GM21526 (cell line): ENCODE measurements at regions not wholly inside any gene's neighbourhood (a gene's known extent, or its start where the extent isn't known, plus 50 kb on each side); places are given as distances from the start of the nearest gene placed in this dataset.
"Not testable (repeated sequence)": the region's sequence is repeated elsewhere in the genome, so short reads cannot be mapped to it uniquely, and the experiment has no call there.

Experiments
- ATAC-seq: cut with Tn5 transposase; IDR thresholded peaks from one replicate; pipeline ENCODE4 v1.9.1; 2021; ENCODE audit warnings: moderate library complexity; ENCODE audit not compliant: unreplicated experiment, low FRiP score

DNA sequence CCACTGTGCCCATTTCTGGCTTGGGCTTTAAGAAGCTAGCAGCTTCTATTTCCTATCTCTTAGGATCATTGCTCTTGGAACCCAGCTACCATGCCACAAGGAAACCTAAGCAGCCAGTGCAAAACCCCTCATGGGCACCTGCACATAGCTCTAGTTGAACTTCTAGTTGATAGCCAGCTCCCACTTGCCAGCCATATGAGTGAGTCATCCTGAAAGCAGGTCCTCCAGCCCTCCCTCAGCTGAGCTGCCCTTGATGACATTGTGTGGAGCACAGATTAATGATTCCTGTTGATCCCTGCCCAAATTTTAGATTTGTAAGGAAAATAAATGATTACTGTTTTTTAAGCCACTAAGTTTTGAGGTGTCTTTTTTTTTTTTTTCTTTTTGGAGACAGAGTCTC lies 234.2 kb upstream of the FBXO33 start:
- no peak for ATAC-seq

DNA sequence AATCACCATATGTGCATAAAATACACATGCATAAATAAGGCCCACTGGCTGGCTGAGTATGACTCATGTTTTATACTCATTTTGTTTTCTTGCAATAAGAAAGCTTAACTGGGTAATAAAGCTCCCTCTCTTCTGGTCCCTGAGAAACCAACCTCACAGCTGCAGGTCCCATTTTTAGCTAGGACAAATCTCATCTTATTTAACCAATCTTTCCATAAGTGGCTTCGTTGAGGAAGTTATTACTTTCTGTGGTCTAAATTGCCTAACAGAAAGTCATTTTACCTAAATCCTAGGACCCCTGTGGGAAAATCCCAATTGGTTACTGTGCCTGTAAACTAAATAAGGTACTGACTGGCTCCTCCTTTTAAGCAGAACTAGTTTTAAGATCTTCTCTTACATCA lies 232.8 kb upstream of the FBXO33 start:
- no peak for ATAC-seq

DNA sequence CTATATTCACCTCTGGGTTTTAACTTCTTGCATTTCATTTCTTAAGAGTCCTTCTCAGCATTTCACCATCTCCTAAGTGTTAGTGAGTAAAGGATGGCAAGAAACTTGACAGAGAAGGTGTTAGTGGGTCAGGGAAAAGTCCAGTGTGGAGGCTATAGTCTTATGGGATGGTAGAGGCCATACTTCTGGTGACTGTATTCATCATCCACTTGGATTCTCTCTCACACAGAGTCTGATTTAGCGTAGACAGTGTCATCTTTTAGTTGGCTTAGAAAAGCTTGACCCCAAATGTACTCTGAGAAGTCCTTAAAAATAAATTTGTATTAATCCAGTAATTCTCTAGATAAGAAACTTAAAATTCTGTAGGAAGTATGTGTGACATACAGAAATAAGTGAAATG lies 232.4 kb upstream of the FBXO33 start:
- no peak for ATAC-seq

DNA sequence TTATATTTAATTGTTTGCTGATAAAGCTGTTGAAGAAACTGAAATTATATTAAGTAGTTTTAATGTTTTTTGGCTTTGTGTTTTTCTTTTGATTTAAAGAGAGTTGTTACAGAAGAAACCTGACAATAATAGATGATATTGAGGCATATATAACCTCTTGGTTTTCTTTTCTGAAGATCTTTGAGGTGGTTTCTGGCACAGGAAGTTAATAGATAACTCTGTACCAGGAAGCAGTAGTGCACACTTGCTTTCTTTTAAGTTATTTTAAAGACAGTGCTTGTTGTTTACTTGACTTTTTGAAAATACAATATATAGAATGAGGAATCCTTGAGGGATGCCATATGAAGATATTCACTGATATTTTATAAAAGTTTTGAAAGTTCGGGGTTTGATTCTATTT lies 209.0 kb upstream of the FBXO33 start:
- ATAC-seq: no peak

DNA sequence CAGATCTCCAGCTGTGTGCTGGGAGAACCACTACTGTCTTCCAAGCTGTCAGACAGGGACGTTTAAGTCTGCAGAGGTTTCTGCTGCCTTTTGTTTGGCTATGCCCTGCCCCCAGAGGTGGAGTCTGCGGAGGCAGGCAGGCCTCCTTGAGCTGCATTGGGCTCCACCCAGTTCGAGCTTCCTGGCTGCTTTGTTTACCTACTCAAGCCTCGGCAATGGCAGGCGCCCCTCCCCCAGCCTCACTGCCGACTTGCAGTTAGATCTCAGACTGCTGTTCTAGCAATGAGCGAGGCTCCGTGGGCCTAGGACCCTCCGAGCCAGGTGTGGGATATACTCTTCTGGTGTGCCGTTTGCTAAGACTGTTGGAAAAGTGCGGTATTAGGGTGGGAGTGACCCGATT lies 206.8 kb upstream of the FBXO33 start:
- not testable (repeated sequence) for ATAC-seq

DNA sequence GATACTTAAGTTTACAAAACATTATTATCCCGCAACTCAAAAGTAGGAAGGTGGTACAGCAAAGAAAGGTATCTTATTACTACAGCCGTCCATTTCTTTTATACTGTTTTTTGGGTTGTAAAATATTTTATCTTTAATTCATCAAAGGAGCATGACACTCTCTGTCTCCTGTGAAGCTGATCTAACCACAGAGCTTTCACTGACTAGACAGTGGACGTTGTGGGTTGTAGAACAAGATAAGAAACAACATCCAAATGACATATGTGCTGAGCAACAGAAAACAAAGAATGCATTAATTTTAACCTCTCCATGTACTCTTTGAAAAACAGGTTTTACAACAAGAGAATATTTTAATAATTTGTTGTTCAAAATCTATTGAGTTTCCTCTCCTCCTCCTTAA lies 195.9 kb upstream of the FBXO33 start:
- no peak for ATAC-seq

DNA sequence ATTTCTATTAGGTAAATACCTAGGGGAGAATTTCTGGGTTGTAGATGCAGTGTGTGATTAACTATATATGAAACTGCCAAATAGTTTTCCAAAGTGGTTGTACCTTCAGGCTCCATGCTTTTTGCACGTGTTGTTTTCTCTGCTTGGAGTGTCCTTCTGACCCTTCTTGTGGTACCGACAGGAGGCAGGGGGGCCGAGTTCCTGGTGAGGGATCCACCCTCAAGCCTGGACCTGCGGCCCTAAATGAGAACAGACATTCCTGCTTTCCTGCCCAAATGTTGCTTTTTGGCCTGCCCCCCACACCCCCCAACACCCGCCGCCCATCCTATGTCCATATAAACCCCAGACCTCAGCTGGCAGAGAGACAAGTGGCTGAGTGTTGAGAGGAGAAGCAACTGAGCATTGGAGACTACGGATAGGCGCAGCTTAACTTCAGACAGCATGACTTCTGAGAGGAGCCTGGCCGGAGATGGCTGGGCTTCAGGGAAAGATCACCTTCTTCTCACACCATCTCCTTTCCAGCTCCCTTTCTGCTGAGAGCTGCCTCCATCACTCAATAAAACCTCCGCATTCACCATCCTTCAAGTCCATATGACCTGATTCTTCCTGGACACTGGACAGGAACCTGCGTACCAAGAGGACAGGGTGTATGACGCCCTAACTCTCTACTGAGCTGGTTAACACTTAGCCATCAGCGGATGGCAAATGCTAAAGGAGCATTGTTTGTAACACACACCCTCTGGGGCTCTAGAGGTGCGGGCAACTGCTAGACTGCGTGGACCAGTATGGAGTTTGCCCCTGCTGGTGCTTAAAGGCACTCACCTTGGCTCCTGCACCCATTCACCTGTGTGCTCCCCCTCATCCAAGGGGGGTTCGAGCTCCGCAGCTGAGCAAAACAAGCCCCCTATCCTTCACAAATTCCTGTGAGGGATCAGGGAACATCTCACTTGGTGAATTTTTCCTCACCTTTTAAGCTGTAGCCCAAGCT lies 194.7 kb upstream of the FBXO33 start:
- ATAC-seq: no peak

DNA sequence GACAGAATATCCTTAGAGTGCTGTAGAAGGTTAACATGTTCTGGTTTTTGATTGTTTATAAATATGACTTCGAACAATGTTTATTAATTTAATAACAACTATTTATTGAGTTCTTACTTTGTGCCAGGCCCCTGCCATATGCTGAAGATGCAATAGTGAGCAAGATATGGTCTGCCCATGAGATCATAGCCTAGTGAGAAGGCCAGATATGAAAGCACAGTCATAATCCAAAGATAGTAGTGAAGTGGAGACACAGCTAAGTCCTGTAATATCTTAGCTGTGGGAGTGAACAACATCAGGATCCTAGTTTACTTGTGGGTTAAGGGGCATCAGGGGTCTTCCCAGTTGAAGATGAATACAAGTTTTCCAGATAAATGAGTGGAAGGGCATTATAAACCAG lies 189.4 kb upstream of the FBXO33 start:
- no peak for ATAC-seq

DNA sequence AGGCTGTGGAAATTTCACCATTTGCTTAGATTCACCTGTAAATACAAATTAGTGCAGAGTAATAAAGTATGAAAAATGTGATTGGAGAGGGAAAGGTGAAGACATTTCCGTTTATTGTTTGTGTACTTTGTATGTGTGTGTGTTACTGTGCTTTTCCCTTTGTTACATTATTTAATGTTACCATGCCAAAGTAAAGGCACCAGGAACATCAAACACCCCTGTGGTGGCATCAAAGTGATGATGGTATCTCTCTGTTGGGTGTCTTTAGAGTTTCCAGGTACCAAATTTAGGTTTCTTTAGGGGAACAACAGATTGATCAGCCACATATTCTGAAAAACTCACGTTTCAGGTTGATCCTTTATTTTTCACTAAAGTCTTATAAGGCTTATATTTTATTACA lies 189.0 kb upstream of the FBXO33 start:
- no peak for ATAC-seq

DNA sequence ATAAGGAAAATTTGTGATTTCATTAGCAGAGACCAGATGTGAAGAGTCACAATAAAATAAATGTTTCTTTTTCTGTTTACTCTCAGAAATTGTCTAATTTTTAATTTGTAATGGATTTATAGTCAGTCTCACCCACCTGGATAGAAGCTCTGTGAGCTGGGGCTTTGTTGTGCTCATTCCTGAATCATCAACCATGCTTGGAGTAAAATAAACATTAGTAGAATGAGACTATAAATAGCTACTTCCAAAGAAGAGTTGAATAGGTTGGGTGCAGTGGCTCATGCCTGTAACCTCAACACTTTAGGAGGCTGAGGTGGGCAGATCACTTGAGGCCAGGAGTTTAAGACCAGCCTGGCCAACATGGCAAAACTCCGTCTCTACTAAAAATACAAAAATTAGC lies 185.3 kb upstream of the FBXO33 start:
- no peak for ATAC-seq

DNA sequence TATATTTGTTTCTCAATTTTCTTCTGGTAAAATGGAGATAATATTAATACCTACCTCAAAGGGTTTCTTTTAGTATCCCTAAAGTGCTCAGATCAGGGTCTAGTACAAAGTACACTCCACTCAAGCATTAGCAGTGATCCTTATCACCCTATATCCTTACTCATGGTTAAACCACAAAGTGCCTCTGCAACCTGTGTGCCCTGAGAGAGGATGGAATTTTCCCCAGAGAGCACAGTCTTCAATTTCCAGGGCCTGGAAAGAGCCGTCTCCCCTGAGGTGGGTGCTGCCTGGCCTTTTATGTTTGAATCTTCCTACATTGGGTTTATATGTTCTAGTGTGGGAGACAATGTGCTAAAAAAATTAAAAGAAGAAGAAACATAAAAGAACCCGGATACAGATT lies 183.1 kb upstream of the FBXO33 start:
- ATAC-seq: no peak

DNA sequence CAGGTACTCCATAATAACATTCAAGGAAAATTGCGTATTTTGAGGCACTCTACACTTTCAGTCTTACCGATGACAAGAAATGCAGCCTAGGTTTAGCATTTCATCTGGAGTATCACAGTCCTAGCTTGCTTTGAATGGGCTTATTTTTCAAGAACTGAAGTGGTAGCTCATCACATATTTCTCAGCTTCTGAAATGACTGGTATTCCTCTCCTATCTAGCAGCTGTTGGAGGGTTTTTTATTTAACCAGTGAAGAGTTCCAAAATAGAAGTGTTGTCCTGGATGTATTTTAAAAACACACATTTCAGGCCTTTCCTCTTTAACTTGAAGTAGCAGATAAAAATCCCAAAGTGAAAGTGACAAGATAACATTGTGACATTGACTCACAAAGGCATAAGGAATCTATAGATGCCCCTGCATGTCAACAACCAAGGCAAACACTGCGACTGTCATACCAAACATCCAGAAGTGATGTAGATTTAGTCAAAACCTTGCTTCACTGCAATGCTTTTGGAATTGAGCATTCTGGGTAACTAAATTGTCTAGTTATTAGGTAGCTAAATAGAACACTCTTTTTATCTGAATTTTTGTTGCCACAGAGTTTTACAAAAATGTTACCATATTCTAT lies 182.2 kb upstream of the FBXO33 start:
- ATAC-seq: no peak

DNA sequence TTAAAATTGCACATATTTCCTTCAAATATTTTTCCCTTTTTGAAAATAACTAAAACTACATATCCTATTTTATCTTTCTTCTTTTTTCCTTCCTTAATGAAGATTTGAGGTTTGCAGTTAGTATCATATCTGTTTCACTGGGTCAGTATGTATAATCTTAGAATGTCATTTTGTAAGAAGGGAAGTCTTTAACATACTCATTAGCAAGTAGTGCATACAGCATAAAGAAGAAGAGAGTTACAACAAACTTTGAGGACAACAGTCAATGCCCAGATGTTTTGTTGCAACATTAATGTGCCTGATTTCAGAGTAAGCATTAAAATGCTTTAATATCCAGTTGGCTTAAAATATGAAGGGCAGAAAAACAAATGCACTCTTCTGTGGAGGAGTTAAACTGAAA lies 176.9 kb upstream of the FBXO33 start:
- no peak for ATAC-seq

DNA sequence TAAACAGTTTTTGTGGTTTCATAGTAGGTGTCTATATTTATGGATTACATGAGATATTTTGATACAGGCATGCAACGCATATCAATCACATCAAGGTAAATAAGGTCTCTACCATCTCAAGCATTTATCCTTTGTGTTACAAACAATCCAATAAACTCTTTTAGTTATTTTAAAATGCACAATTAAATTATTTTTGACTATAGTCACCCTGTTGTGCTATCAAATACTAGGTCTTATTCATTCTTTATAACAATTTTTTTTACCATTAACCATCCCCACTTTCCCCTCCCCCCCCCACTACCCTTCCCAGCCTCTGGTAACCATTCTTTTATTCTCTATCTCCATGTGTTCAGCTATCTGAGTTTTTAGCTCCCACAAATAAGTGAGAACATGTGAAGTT lies 175.7 kb upstream of the FBXO33 start:
- ATAC-seq: no peak

DNA sequence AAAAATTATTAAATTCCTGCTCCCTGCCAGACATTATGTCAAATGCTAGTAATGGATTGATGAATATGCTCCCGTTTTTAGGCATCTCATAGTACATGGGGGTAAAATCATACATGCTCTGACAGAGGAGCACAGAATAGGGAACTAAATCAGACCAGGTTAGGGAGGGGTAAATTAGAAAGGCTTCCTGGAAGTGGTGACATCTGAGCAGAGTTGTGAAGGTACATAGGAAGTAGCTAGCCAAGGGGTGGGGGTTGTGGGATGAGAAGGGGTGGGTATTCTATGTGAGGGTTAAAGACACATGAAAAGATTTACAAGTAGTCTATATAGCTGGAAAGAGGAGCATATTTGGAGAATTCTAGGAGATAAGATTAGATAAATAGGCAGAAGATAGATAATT lies 171.7 kb upstream of the FBXO33 start:
- ATAC-seq: no peak

DNA sequence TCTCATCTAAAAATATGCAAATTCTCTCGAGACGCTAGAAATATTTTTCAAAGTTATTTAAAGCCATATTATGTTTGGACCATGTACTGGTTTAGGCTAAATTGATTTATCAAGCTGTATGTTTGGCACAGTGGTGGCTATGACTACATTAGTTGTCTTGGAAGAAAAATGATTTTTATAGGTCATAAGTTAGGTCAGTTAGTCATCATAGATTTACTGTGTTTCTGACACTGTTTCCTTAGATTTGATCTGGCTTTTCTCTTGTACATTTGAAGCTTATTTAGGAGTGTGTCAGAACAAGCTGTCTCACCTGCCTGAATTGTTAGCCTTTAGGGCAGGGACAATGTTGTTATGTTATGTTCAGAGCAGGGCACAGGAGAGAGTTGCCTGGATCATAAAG lies 161.1 kb upstream of the FBXO33 start:
- no peak for ATAC-seq

DNA sequence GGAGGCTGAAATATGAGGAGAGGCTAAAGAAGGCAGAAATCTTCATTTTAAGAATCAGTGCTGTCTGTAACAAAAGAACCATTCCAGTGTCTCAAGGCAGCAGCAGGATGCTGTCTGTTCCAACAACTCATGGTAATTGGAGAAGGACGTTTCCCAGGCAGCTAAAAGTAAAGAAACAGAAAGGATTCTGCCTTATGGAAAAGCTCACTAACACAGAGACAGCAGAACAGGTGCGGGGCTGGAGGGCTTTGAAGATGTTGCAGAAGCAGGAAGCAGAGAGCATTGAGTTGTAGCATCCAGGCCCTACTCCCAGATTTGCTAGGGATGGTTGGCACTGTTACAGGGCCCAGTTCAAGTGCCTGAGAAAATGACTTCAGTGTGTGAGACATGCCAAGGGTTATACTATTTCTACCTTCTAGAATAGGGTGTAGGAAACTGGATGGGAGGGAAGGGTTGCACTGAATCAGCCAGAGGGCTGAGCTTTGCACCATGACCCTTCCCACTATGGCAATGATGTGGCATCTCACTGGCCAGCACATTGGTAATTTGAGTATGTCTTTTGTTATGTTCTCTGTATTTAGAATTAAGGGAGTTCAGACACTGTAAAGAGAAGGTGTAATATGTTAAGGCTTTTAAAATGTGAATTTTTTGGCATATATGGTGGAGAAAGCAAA lies 160.0 kb upstream of the FBXO33 start:
- no peak for ATAC-seq

DNA sequence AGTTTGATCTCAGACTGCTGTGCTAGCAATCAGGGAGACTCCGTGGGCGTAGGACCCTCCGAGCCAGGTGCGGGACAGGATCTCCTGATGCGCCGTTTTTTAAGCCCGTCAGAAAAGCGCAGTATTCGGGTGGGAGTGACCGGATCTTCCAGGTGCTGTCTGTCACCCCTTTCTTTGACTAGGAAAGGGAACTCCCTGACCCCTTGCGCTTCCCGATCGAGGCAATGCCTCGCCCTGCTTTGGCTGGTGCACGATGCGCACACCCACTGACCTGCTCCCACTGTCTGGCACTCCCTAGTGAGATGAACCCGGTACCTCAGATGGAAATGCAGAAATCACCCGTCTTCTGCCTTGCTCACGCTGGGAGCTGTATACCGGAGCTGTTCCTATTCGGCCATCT lies 157.6 kb upstream of the FBXO33 start:
- not testable (repeated sequence) for ATAC-seq

DNA sequence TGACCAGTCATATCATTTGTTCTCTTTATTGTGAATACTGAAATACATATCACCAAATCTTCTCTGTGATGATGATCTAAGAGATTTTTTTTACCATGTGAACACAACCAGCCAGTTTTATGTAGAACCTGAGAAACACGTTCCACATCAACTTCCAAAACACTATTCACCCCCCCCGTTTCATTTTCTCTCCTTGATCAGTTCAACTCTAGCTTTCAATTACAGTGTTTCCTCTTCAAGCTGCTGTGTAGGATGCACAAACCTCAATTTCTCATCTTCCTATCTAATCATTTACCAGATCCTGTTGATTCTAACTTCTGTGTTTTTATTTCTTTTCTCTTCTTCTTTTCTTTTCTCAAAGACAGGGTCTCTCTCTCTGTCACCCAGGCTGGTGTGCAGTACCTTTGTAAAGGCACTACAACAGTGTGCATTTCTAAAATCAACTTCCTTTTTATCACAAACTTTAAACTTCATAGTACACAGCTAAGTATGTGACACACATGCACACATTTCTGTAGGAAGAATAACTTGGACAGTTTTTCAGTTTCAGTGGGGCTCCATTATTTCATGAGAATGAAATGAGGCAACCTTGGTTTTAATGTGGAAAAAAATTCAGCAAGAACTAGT lies 149.9 kb upstream of the FBXO33 start:
- ATAC-seq: no peak

DNA sequence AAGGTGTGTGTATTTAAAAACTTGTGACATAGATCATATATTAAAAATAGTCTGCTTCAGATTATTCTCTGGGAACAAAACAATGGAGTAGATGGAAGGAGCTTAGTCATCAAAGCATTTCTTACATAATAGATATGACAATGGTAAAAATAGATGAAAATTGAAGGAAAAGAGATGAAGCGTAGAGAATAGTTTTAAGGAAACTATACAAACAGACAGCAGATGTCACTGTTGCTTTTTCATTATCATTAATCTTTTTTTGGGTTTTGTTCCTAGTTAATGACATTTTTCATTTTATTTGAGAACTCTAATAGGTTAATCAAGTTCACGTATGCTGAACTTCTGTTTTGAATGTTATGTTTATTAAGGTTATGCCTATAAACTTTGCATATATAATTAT lies 149.2 kb upstream of the FBXO33 start:
- ATAC-seq: no peak

DNA sequence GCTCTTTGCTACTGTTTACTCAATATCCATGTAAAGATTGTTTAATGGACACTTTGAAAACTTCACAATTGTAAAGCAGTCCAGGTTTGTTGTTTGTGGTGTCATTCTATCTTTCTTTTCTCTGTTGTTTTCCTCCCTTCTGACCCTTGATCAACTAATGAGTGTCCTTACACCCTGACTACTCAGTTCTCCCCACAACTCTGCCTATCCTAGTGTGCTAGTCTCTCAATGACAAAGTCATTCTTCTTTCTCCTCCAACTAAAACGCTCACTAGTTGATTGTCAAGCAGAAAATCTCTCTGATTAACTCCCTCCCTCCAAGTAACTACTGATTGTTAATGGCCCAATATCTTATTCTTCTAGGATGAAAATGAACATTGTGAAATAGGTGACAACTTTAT lies 148.5 kb upstream of the FBXO33 start:
- no peak for ATAC-seq
